GM23248 (cell line): ENCODE measurements at regions not wholly inside any gene's neighbourhood (a gene's known extent, or its start where the extent isn't known, plus 50 kb on each side); places are given as distances from the start of the nearest gene placed in this dataset.
A peak's percentile ranks its signal among the peaks of the same experiment; 100 is the strongest.

Experiments used
- DNase-seq: peaks from one replicate; pipeline ENCODE4 v3.0.0-alpha.2; 2015
- H2AFZ ChIP-seq: fragments of 200-600 bp; sonication (generic); 2 replicates; pipeline ENCODE4 v1.6.1; 2016; ENCODE audit warnings: antibody characterized with exemption
- H3F3A ChIP-seq: fragments of 200-600 bp; sonication (generic); 2 replicates; pipeline ENCODE4 v1.6.1; 2016; ENCODE audit warnings: mild to moderate bottlenecking, antibody characterized with exemption, mixed run types; ENCODE audit not compliant: insufficient read depth
- H3K27ac ChIP-seq: fragments of 200-600 bp; sonication (generic); 2 replicates; pipeline ENCODE4 v1.5.1; 2016; ENCODE audit warnings: mild to moderate bottlenecking
- H3K27me3 ChIP-seq: fragments of 200-600 bp; sonication (generic); replicated peaks from 2 replicates; pipeline ENCODE4 v1.6.1; 2016; ENCODE audit warnings: mild to moderate bottlenecking; ENCODE audit not compliant: insufficient read depth
- H3K36me3 ChIP-seq: fragments of 200-600 bp; sonication (generic); 2 replicates; pipeline ENCODE4 v1.6.1; 2016; ENCODE audit warnings: low read depth, mild to moderate bottlenecking
- H3K4me1 ChIP-seq: fragments of 200-600 bp; sonication (generic); 2 replicates; pipeline ENCODE4 v1.6.1; 2016; ENCODE audit warnings: mild to moderate bottlenecking; ENCODE audit not compliant: insufficient read depth
- H3K4me2 ChIP-seq: fragments of 200-600 bp; sonication (generic); one replicate; pipeline ENCODE4 v1.6.1; 2016; ENCODE audit warnings: mild to moderate bottlenecking; ENCODE audit not compliant: unreplicated experiment
- H3K4me3 ChIP-seq: fragments of 200-600 bp; sonication (generic); 2 replicates; pipeline ENCODE4 v1.5.1; 2016; ENCODE audit warnings: mild to moderate bottlenecking
- H3K79me2 ChIP-seq: fragments of 200-600 bp; sonication (generic); 2 replicates; pipeline ENCODE4 v1.6.1; 2016; ENCODE audit warnings: mild to moderate bottlenecking; ENCODE audit not compliant: insufficient read depth
- H3K9ac ChIP-seq: fragments of 200-600 bp; sonication (generic); 2 replicates; pipeline ENCODE4 v1.6.1; 2016; ENCODE audit warnings: mild to moderate bottlenecking
- H3K9me2 ChIP-seq: fragments of 200-600 bp; sonication (generic); 2 replicates; pipeline ENCODE4 v1.6.1; 2016; ENCODE audit warnings: mixed run types, mild to moderate bottlenecking, moderate library complexity; ENCODE audit not compliant: insufficient read depth
- H3K9me3 ChIP-seq: fragments of 200-600 bp; sonication (generic); one replicate; pipeline ENCODE4 v1.6.1; 2017; ENCODE audit warnings: low read depth
- H4K20me1 ChIP-seq: fragments of 200-600 bp; sonication (generic); 2 replicates; pipeline ENCODE4 v1.6.0; 2016; ENCODE audit not compliant: insufficient read depth
- EZH2 ChIP-seq: fragments of 200-600 bp; sonication (generic); IDR thresholded peaks from 2 replicates; pipeline ENCODE4 v1.6.1; 2018; ENCODE audit warnings: antibody characterized with exemption, mild to moderate bottlenecking; ENCODE audit not compliant: insufficient read depth, poor library complexity, severe bottlenecking
- EZH2phosphoT487 ChIP-seq: fragments of 200-600 bp; sonication (generic); IDR thresholded peaks from 2 replicates; pipeline ENCODE4 v1.6.1; 2018; ENCODE audit warnings: antibody characterized with exemption, moderate library complexity, mild to moderate bottlenecking, low read depth; ENCODE audit not compliant: insufficient read depth
- WGBS, 2 experiments: methylation state at CpG; one replicate each; pipeline ENCODE4 v1.1.6; 2015 to 2017; ENCODE audit warnings: low lambda C conversion rate in 2 of 2, low coverage in 1 of 2; ENCODE audit errors: missing lambda C conversion rate in 2 of 2; 5-methylcytosine and 5-hydroxymethylcytosine counted together
- in situ Hi-C: fragments of 300-500 bp; cut with MboI; formaldehyde crosslinking; loops from 2 replicates; pipeline ENCODE4 v1.15.0; 2020

DNA sequence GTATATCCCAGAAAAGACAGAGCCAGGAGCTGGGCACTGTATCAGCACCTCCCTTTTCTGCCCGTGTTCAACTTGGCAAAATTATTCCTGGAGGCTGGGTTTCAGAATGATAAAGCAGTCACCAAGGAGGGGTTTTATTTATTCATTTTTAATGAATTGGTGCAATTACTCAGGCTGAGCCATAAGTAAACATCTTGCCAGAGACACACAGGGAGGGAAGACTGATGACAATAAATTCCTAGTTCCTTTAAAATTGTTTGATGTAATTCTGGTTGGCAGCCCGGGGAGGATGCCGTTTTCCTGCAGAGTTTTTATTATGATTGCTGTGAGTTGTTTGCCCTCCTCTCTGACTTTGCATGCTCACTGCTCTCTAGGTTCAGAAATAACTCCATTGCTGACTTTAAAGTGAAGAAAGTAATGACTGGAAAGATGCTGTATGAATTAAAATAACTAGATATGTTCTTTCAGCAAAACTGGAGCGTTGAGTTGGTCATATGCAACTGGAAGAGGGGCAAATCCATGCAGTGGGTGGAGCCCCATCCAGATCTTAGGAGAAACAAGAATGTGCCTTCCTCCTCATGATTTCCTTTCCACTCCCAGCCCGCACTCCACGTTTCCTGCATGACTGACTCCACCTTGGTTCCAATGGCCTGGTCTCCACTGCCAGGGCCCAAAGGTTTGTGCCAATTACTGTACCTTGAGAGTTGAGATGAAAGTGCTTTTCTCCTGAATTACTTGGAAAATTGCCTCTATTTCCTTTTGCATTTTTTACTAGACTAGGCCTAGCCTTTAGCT lies 182.1 kb downstream of the RFC3 start:
- in situ Hi-C loops: no loop called here
- WGBS, 2 experiments: 15 to 19% methylated on average over 6 of the region's 6 CpGs
- peak; percentile 22 for DNase-seq

DNA sequence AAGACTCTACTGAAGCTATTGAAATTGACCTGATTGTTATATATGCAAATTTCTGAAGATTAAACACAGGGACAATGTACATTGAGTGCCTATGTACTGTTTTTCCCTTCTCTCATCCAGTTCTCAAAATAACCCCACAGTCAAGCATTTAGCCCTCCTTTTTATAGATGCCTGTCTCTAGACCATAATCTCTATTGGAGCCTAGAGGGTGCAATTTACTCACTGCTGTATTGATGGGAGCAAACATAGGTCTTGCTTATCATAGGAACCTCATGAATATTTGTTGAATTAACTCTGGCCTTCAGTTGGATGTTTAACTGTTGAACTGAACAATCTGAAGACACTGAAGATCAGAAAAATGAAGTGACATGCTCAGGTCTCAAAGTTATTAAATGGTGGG lies 183.0 kb downstream of the RFC3 start:
- no peak overlapping the region for H3K27ac ChIP-seq
- H3K9ac ChIP-seq: no peak overlapping the region
- H4K20me1 ChIP-seq: no peaks in the 10 kb centered on the region
- no peak for DNase-seq
- no peaks in the 10 kb centered on the region for H3K27me3 ChIP-seq
- TF ChIP-seq EZH2phosphoT487 (no peak), EZH2 (no peak)
- H3F3A ChIP-seq: no peaks in the 10 kb centered on the region
- H3K9me2 ChIP-seq: no peaks in the 10 kb centered on the region
- no peak overlapping the region for H3K4me2 ChIP-seq
- H3K4me1 ChIP-seq: no peaks in the 10 kb centered on the region
- H2AFZ ChIP-seq: no peak overlapping the region
- in situ Hi-C loops: no loop called here
- no peaks in the 10 kb centered on the region for H3K79me2 ChIP-seq
- H3K9me3 ChIP-seq: no peaks in the 10 kb centered on the region
- no peaks in the 10 kb centered on the region for H3K36me3 ChIP-seq
- H3K4me3 ChIP-seq: no peak overlapping the region

More for the DNA sequence above, 182.1 kb downstream of the RFC3 start:
- Histone ChIP-seq H3F3A (no peaks in the 10 kb centered on the region), H3K4me3 (no peak overlapping the region), H3K36me3 (no peaks in the 10 kb centered on the region), H3K9ac (no peak overlapping the region), H3K9me3 (no peaks in the 10 kb centered on the region), H3K4me2 (no peak overlapping the region), H3K27ac (no peak overlapping the region), H2AFZ (no peak overlapping the region), H4K20me1 (no peaks in the 10 kb centered on the region), H3K79me2 (no peaks in the 10 kb centered on the region), H3K27me3 (no peaks in the 10 kb centered on the region), H3K9me2 (no peaks in the 10 kb centered on the region), H3K4me1 (no peaks in the 10 kb centered on the region)
- TF ChIP-seq EZH2phosphoT487 (no peak), EZH2 (no peak)

DNA sequence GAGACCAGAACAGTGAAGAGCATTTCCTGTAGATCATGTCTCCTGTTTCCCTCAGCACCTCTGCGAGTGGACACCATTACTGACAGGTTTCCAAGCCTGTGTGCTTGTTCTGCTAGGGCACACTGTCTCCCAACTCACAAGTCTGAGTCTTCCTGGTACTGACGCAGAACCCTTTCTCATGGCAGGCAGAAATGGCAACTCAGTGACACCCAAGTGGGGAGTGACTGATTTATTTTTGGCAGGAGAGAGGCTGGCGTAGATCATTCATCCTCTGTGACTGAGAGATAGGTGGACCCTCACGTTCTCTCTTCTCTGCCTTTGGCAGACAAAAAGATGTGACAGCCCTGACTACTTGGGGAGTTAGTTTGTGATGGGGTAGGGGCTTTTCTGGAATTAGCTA lies 183.4 kb downstream of the RFC3 start:
- Histone ChIP-seq H3K79me2 (no peaks in the 10 kb centered on the region), H3K9me2 (no peaks in the 10 kb centered on the region), H3K4me2 (no peak overlapping the region), H3K4me3 (no peak overlapping the region), H3K9ac (no peak overlapping the region), H3K36me3 (no peaks in the 10 kb centered on the region), H3F3A (no peaks in the 10 kb centered on the region), H3K27ac (no peak overlapping the region), H3K27me3 (no peaks in the 10 kb centered on the region), H4K20me1 (no peaks in the 10 kb centered on the region), H3K9me3 (no peaks in the 10 kb centered on the region), H3K4me1 (no peaks in the 10 kb centered on the region), H2AFZ (no peak overlapping the region)
- TF ChIP-seq EZH2: no peak
- no peak for TF ChIP-seq EZH2phosphoT487
- DNase-seq: no peak
- in situ Hi-C loops: no loop called here
- WGBS, 2 experiments: 83 to 90% methylated on average over 4 of the region's 4 CpGs

DNA sequence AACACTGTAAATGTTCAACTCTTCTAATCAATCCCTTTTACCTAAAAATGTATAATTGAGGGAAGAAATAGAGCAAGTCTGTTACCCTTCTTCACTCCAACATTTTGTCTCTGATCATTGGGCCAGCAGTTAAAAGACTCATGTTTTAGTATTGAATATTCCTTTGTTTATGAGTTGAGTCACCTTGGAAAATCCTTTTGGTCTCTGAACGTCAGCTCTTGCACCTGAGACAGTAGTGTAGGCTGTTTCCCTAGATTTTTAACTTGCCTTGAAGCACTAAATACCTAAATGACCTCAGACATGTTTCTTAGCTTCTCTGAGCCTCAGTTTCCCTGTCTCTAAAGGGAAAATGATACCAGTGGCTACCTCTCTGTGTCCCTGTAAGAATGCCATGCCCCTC lies 184.2 kb downstream of the RFC3 start:
- H3K9me2 ChIP-seq: no peaks in the 10 kb centered on the region
- H3K79me2 ChIP-seq: no peaks in the 10 kb centered on the region
- in situ Hi-C loops: no loop called here
- H3K4me3 ChIP-seq: no peak overlapping the region
- no peaks in the 10 kb centered on the region for H4K20me1 ChIP-seq
- WGBS, 2 experiments: 46 to 79% methylated on average over 1 of the region's 1 CpG
- no peak for TF ChIP-seq EZH2phosphoT487
- TF ChIP-seq EZH2: no peak
- H3K36me3 ChIP-seq: no peaks in the 10 kb centered on the region
- no peaks in the 10 kb centered on the region for H3K27me3 ChIP-seq
- H3K27ac ChIP-seq: no peak overlapping the region
- no peak overlapping the region for H3K4me2 ChIP-seq
- no peak overlapping the region for H2AFZ ChIP-seq
- H3F3A ChIP-seq: no peaks in the 10 kb centered on the region
- H3K9ac ChIP-seq: no peak overlapping the region
- H3K9me3 ChIP-seq: no peaks in the 10 kb centered on the region
- no peak for DNase-seq
- H3K4me1 ChIP-seq: no peaks in the 10 kb centered on the region

DNA sequence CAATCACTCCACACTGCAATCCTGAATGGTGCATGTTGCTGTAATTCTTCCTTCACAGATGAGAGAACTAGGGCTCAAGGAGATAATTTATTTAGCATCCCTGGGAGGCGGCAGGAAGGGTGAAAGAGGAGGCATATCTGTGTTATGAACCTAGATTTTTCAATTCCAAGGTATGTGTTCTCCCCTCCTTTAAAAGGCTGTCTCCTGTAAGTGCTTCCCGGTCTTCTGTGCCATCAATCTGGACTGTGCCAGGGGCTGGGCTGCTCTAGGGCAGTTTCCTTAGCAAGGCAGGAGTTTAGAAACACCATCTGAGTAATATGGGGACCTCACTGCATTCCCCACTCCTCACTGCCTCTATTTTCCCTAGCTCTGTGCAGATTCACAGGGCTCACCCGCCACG lies 185.0 kb downstream of the RFC3 start:
- H2AFZ ChIP-seq: no peak overlapping the region
- H4K20me1 ChIP-seq: no peaks in the 10 kb centered on the region
- in situ Hi-C loops: no loop called here
- H3K27ac ChIP-seq: no peak overlapping the region
- WGBS, 2 experiments: 76 to 83% methylated on average over 4 of the region's 4 CpGs
- no peaks in the 10 kb centered on the region for H3K27me3 ChIP-seq
- no peaks in the 10 kb centered on the region for H3K9me2 ChIP-seq
- H3K4me1 ChIP-seq: no peaks in the 10 kb centered on the region
- no peaks in the 10 kb centered on the region for H3K36me3 ChIP-seq
- no peaks in the 10 kb centered on the region for H3F3A ChIP-seq
- H3K79me2 ChIP-seq: no peaks in the 10 kb centered on the region
- no peak overlapping the region for H3K9ac ChIP-seq
- no peak overlapping the region for H3K4me3 ChIP-seq
- TF ChIP-seq EZH2 (no peak), EZH2phosphoT487 (no peak)
- H3K9me3 ChIP-seq: no peaks in the 10 kb centered on the region
- H3K4me2 ChIP-seq: no peak overlapping the region
- no peak for DNase-seq
